ENCODE measurements at regions not wholly inside any gene's neighbourhood (a gene's known extent, or its start where the extent isn't known, plus 50 kb on each side); places are given as distances from the start of the nearest gene placed in this dataset.

GRCh38 chr5:34570721-34571676, 85.1 kb upstream of the RAI14 start:
- no peak for DNase-seq (ENCODE audit: low spot score, unreplicated experiment)
- H3K27me3 Mint-ChIP-seq, result peaks cover 6% of the 10 kb centered on the region
- H3K9me3 Mint-ChIP-seq (ENCODE audit: low read depth), result peaks cover 3% of the 10 kb centered on the region
- no peak overlapping the region for H3K4me3 Mint-ChIP-seq (ENCODE audit: low read depth)
- no peak for TF ChIP-seq CTCF (IDR thresholded peaks at IDR 0.05; ENCODE audit: unreplicated experiment)
- no peaks in the 10 kb centered on the region for H3K36me3 Mint-ChIP-seq (ENCODE audit: insufficient read depth)
- no peak overlapping the region for H3K27ac Mint-ChIP-seq
- H3K4me1 Mint-ChIP-seq (ENCODE audit: low read depth), result peaks cover 12% of the 10 kb centered on the region

- Mint-ChIP-seq H3K27ac (no peak overlapping the region), H3K4me3 (ENCODE audit: low read depth) (no peak overlapping the region)
- TF ChIP-seq CTCF (IDR thresholded peaks at IDR 0.05; ENCODE audit: unreplicated experiment), result no peak
Measured at GRCh38 chr5:34571677-34572041, 84.5 kb upstream of the RAI14 start.

GRCh38 chr5:34574936-34575467, 81.1 kb upstream of the RAI14 start:
- Mint-ChIP-seq H3K36me3 (ENCODE audit: insufficient read depth) (no peaks in the 10 kb centered on the region), H3K27ac (no peak overlapping the region), H3K4me3 (ENCODE audit: low read depth) (no peak overlapping the region), H3K27me3 (no peaks in the 10 kb centered on the region), H3K9me3 (ENCODE audit: low read depth) (peaks cover 9% of the 10 kb centered on the region), H3K4me1 (ENCODE audit: low read depth) (peaks cover 7% of the 10 kb centered on the region)
- no peak for DNase-seq (ENCODE audit: low spot score, unreplicated experiment)
- no peak for TF ChIP-seq CTCF (IDR thresholded peaks at IDR 0.05; ENCODE audit: unreplicated experiment)

More at GRCh38 chr5:34571677-34572041, 84.5 kb upstream of the RAI14 start:
- DNase-seq (ENCODE audit: low spot score, unreplicated experiment), result no peak
- Mint-ChIP-seq H3K36me3 (ENCODE audit: insufficient read depth) (no peaks in the 10 kb centered on the region), H3K27me3 (no peaks in the 10 kb centered on the region), H3K4me1 (ENCODE audit: low read depth) (peaks cover 14% of the 10 kb centered on the region), H3K9me3 (ENCODE audit: low read depth) (peaks cover 3% of the 10 kb centered on the region)

- TF ChIP-seq CTCF (IDR thresholded peaks at IDR 0.05; ENCODE audit: unreplicated experiment), result no peak
- no peak for DNase-seq (ENCODE audit: low spot score, unreplicated experiment)
- Mint-ChIP-seq H3K27ac (no peak overlapping the region), H3K36me3 (ENCODE audit: insufficient read depth) (no peaks in the 10 kb centered on the region), H3K27me3 (no peaks in the 10 kb centered on the region), H3K4me1 (ENCODE audit: low read depth) (peaks cover 5% of the 10 kb centered on the region), H3K4me3 (ENCODE audit: low read depth) (no peak overlapping the region), H3K9me3 (ENCODE audit: low read depth) (peaks cover 6% of the 10 kb centered on the region)
Measured at GRCh38 chr5:34576891-34577666, 79.0 kb upstream of the RAI14 start.

GRCh38 chr5:34578962-34579361, 77.2 kb upstream of the RAI14 start:
- peaks cover 9% of the 10 kb centered on the region for H3K4me1 Mint-ChIP-seq (ENCODE audit: low read depth)
- DNase-seq (ENCODE audit: low spot score, unreplicated experiment), result no peak
- TF ChIP-seq CTCF (IDR thresholded peaks at IDR 0.05; ENCODE audit: unreplicated experiment), result no peak
- H3K27ac Mint-ChIP-seq, result no peak overlapping the region
- peaks cover 10% of the 10 kb centered on the region for H3K9me3 Mint-ChIP-seq (ENCODE audit: low read depth)
- H3K4me3 Mint-ChIP-seq (ENCODE audit: low read depth), result no peak overlapping the region
- H3K36me3 Mint-ChIP-seq (ENCODE audit: insufficient read depth), result no peaks in the 10 kb centered on the region
- H3K27me3 Mint-ChIP-seq, result no peaks in the 10 kb centered on the region
